ENCODE measurements at regions not wholly inside any gene's neighbourhood (a gene's known extent, or its start where the extent isn't known, plus 50 kb on each side); places are given as distances from the start of the nearest gene placed in this dataset.

DNA sequence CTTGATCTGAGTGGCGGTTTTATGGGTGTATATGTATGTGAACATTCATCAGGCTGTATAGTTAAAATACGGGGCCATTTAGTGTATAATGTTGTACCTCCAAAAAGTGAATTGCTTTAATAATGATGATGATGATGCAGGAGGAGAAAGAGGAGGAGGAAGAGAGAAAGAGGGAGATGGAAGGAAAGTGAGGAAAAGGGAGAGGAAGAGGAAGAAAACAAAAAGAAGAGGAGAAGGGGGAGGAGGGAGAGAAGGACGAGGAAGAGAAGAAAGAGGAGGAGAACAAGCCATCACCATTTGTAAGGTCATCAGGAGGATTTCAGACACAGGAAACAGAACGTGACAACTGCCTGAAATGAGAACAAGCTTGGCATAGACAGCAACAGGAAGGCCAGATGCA lies 168.4 kb upstream of the NCKAP5 start:
- TF ChIP-seq MXI1 (conservative IDR thresholded peaks at IDR 0.05; ENCODE audit: poor library complexity, severe bottlenecking): no peak
- TF ChIP-seq CTCF (IDR thresholded peaks at IDR 0.05; ENCODE audit: poor library complexity, severe bottlenecking): no peak
- no peak for TF ChIP-seq EZH2 (IDR thresholded peaks at IDR 0.05; ENCODE audit: borderline replicate concordance, insufficient read depth, low read length, poor library complexity, severe bottlenecking)
- no peak for TF ChIP-seq POLR2AphosphoS5 (IDR thresholded peaks at IDR 0.05)
- no peak for TF ChIP-seq SMC3 (conservative IDR thresholded peaks at IDR 0.05; ENCODE audit: poor library complexity)
- TF ChIP-seq, protein P1, sequence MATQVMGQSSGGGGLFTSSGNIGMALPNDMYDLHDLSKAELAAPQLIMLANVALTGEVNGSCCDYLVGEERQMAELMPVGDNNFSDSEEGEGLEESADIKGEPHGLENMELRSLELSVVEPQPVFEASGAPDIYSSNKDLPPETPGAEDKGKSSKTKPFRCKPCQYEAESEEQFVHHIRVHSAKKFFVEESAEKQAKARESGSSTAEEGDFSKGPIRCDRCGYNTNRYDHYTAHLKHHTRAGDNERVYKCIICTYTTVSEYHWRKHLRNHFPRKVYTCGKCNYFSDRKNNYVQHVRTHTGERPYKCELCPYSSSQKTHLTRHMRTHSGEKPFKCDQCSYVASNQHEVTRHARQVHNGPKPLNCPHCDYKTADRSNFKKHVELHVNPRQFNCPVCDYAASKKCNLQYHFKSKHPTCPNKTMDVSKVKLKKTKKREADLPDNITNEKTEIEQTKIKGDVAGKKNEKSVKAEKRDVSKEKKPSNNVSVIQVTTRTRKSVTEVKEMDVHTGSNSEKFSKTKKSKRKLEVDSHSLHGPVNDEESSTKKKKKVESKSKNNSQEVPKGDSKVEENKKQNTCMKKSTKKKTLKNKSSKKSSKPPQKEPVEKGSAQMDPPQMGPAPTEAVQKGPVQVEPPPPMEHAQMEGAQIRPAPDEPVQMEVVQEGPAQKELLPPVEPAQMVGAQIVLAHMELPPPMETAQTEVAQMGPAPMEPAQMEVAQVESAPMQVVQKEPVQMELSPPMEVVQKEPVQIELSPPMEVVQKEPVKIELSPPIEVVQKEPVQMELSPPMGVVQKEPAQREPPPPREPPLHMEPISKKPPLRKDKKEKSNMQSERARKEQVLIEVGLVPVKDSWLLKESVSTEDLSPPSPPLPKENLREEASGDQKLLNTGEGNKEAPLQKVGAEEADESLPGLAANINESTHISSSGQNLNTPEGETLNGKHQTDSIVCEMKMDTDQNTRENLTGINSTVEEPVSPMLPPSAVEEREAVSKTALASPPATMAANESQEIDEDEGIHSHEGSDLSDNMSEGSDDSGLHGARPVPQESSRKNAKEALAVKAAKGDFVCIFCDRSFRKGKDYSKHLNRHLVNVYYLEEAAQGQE (IDR thresholded peaks at IDR 0.05; ENCODE audit: borderline replicate concordance): no peak
- TF ChIP-seq RAD21 (conservative IDR thresholded peaks at IDR 0.05): no peak
